NB4 (cell line): ENCODE measurements at regions not wholly inside any gene's neighbourhood (a gene's known extent, or its start where the extent isn't known, plus 50 kb on each side); places are given as distances from the start of the nearest gene placed in this dataset.

Experiments used
- CTCF ChIP-seq: IDR thresholded peaks from one replicate; pipeline ENCODE4 v1.5.1; 2012; ENCODE audit warnings: low read depth, low read length
- POLR2A ChIP-seq: IDR thresholded peaks from 2 replicates; pipeline ENCODE4 v1.6.1; 2011; ENCODE audit warnings: mild to moderate bottlenecking; ENCODE audit not compliant: insufficient read length; ENCODE audit errors: extremely low read depth

- no peak for TF ChIP-seq CTCF
- TF ChIP-seq POLR2A, result no peak
Observed at GRCh38 chr7:113456533-113456932, 338.2 kb upstream of the SMIM30 start.
